ENCODE measurements at regions not wholly inside any gene's neighbourhood (a gene's known extent, or its start where the extent isn't known, plus 50 kb on each side); places are given as distances from the start of the nearest gene placed in this dataset.
"Not testable (repeated sequence)": the region's sequence is repeated elsewhere in the genome, so short reads cannot be mapped to it uniquely, and the experiment has no call there.

DNA sequence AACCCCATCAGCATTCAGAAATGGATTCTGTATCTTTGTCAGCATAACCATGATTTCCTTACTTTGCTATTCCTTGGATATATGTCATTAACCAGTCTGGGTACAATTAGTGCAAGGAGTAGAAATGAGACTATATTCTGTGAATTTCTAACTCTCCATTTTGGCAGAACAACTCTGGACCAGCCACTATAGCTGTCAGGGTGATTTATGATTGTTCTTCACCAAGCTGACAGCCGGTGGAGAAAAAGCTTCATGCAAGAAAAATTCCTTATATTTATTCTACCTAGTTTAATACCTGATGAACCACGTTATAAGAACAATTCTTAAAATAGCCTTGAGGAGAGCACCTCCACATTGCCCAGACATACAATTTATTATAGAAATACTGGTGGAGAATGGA, 431.2 kb upstream of the TCF4 start:
- no peak for DNase-seq (ENCODE audit: low spot score)

GRCh38 chr18:56009411-56009810, 421.4 kb upstream of the TCF4 start:
- DNase-seq (ENCODE audit: low spot score), result no peak

GRCh38 chr18:56003720-56004088, 415.7 kb upstream of the TCF4 start:
- no peak for DNase-seq (ENCODE audit: low spot score)

GRCh38 chr18:56003009-56003719, 415.2 kb upstream of the TCF4 start:
- DNase-seq (ENCODE audit: low spot score), result no peak

GRCh38 chr18:56001576-56001975, 413.6 kb upstream of the TCF4 start:
- DNase-seq (ENCODE audit: low spot score), result peak; percentile 23

DNA sequence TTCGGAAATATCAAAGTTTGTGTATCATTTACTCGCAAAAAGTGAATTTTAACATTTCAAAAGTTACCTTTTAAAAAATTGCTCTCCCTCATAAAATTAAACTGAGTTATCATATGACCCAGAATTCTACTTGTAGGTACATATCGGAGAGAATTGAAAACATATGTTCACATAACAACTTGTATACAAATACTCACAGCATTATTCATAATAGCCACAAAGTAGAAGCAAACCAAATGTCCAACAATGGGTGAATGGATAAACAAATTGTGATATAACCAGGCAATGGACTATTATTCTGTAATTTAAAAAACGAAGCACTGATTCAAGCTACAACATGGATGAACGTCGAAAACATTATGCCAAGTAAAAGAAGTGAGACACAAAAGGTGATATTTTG, 412.0 kb upstream of the TCF4 start:
- DNase-seq (ENCODE audit: low spot score), result no peak

DNA sequence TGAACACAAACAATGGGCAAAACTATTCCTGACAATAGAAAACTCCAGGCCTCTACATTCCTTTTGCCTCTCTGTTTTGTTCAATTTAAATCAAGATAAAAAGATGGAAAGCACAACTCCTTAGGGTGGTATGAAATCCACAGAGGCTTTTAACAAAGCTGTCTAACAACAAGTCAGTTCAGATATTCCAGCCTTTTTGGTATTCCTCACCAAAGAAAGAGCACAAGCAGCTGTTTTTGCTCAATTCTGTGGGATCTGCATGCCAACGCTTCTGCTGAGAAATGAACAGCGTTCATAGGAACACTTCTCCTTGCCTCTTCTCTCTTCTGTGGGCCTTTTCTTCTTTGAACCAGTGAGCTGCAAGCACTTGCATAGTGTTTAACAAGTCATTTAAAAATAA, 411.6 kb upstream of the TCF4 start:
- no peak for DNase-seq (ENCODE audit: low spot score)

DNA sequence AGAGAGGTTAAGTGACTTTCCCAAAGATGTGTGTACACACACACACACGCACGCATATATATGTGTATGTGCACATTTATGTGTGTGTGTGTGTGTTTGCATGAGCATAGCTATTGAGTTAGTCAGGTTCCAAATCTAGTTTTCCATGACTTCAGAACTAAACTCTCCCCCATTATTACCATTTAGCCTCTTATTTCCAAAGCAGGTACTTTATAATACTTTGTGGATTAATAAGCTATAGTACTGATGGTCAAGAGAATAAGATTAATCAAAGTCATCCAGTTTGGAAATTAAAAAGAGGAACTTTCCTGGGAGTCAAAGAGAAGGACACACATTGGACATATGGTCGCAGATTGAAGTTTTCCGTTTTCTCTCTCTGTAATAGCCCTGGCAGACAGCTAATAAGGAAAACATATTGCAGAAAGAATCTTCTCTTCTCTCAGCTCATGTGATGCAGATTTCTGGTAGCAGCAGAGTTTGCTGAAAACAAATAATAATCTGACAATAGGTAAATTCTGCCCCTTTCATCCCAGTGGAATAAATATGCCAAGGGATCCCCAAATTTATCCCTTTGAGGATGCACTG, 410.9 kb upstream of the TCF4 start:
- no peak for DNase-seq (ENCODE audit: low spot score)

- no peak for DNase-seq (ENCODE audit: low spot score)
These were observed 410.1 kb upstream of the TCF4 start for GRCh38 chr18:55998071-55998522.

DNA sequence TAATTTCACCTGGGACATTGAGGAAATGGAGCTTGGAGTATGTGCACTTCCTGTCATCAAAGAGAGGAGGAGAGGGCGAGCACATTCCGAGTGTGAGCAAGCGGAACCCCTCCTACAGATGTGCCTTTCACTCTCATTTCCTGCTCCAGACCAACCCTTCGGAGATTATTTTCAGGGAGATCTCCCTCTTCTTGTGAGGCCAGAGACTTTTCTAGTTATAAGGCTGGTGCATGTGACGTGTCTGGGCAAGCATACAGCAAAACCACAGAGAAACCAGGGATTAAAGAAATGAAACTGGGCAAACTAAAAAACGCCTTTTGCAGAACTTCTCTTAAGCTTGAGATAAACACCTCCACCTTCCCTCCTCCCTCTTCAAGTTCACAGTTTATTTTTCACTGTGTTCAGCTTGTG, 409.2 kb upstream of the TCF4 start:
- DNase-seq (ENCODE audit: low spot score), result no peak

DNA sequence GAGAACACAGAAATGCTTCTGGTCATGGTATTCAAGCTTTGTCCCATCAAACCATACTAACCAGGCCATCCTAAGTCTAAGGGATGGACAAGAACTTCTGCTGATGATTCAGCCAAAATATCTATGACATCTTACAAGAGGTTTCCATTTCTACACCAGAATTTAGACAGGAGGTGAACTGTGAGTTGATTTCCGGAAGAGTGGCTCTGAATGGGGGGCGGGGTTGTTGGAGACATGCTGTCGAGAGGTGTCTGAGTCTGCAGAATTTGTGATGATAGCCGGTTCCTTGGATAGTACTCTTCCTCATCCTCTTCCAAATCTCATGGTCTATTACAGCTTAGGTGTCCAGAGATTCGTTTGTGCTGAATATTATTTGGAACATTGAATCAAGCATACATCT, 408.7 kb upstream of the TCF4 start:
- no peak for DNase-seq (ENCODE audit: low spot score)

- DNase-seq (ENCODE audit: low spot score), result no peak
These were observed 402.2 kb upstream of the TCF4 start for GRCh38 chr18:55990186-55990585.

GRCh38 chr18:55988537-55988936, 400.5 kb upstream of the TCF4 start:
- peak; percentile 32 for DNase-seq (ENCODE audit: low spot score)

GRCh38 chr18:55983433-55983832, 395.4 kb upstream of the TCF4 start:
- no peak for DNase-seq (ENCODE audit: low spot score)

DNA sequence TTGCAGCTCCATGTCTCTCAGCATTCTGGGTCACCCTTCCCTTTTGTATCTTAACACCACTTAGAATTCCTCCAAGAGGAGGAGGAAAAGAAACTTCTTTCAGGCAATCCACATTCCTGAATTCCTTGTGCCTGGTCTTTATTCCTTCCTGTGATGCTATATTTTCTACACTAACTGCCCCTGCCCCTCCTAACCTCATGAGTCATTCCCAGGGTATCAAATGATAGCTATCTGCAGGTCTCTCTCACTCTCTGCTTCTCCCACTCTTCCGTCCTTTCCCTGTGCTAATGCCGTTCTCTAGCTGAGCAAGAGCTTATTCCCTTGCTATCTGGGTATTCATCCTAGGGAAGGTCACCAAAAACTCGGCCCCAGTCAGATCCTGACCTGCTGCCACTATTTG, 395.0 kb upstream of the TCF4 start:
- DNase-seq (ENCODE audit: low spot score), result no peak

DNA sequence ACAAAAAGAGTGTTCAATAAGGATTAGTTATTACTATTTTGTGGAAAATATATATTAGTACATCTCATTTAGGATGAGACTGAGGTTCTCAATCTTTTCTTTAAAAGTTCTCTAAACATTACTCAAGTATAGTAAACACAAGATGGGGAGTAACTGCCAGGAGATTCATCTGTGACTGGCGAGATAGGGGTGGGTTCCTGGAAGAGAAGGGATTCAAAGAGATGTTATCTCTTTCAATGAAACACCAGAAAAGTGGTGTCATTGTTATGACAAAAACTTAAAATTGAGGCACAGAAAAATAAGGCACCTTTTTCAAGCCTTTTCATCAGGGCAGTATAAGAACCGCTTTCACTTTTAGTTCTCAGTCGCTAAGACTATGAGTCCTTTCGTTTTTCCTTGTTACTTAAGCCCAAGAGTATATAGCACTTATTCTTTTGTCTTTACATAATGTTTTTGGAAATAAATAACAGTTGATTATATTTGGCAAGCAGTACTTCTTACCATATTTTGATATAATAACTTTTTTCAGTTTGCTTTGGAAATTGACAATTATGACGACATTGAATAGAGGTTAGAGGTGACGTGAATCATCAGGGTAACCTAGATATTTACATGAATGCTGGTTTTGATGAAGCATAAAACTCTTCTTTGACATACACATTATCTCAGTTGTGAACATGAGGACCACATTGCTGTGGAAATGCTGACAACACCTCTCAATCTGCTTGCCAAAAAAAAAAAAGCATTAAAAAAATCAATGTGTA, 393.9 kb upstream of the TCF4 start:
- no peak for DNase-seq (ENCODE audit: low spot score)

DNA sequence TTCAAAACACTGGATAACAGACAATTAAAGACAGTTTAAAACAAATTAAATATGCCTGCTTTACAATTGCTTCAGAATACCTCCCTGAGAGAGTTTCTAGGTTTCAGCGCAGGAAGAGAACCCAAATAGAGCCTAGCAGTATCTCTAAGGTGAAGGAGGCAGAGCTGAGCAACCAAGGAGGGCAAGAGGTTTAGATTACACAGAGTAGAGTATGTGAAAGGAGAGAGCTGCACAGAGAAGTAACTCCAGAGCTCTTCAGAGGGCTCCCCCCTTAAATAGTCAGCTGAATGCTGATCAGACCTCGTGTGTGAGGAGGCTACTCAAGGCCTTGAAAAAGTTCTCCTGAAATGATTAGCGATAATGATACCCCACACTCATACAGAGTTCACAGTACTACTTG, 386.5 kb upstream of the TCF4 start:
- DNase-seq (ENCODE audit: low spot score), result no peak

- DNase-seq (ENCODE audit: low spot score), result no peak
These were observed 380.6 kb upstream of the TCF4 start for GRCh38 chr18:55968550-55968949.

GRCh38 chr18:55967019-55967418, 379.0 kb upstream of the TCF4 start:
- no peak for DNase-seq (ENCODE audit: low spot score)

DNA sequence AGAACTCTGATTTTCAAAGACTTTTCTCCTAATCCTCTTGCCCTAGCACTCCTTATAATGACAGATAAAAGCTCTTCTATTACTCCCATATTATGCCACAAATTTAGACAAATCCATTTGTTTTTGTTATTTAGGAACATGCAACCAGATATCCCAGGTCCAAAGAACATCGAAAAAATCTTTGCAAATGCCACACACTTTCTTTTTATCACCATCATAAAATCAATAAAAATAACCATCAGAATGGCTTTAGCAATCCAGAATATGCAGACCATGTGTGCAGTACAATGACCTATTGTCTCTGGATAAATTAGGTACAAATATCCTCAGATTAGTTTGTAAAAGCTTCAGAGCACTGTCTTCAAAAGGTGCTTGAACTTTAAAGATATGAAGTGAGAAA, 376.2 kb upstream of the TCF4 start:
- no peak for DNase-seq (ENCODE audit: low spot score)

GRCh38 chr18:55953326-55953725, 365.3 kb upstream of the TCF4 start:
- DNase-seq (ENCODE audit: low spot score), result no peak

- not testable (repeated sequence) for DNase-seq (ENCODE audit: low spot score)
These were observed 363.7 kb upstream of the TCF4 start for GRCh38 chr18:55951738-55952137.

DNA sequence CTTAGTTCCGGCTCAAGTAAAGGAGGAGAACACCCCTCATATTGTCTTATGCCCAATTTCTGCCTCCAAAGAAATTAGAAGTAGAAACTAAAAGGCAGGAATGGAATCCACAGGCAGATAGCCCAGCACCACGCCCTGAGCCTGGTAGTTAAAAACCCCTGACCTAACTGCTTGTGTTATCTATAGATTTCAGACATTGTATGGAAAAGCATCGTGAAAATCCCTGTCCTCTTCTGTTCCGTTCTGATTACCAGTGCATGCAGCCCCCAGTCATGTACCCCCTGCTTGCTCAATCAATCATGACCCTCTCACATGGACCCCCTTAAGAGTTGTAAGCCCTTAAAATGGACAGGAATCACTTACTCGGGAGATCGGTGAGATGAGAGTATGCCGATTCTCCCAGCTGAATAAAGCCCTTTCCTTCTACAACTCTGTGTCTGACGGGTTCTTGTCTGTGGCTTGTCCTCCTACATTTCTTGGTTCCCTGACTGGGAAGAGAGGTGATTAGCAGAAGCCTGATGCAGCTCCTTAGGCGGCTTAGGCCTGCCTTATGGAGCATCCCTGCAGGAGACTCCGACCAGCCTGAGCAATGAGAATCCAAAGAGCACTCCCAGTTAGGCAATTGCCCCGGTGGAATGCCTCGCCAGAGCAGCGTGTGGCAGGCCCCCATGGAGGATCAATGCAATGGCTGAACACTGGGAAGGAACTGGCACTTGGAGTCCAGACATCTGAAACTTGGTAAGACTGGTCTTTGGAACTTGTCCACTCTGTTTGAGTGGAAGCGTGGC, 362.6 kb upstream of the TCF4 start:
- DNase-seq (ENCODE audit: low spot score), result no peak
